ENCODE measurements at regions not wholly inside any gene's neighbourhood (a gene's known extent, or its start where the extent isn't known, plus 50 kb on each side); places are given as distances from the start of the nearest gene placed in this dataset.

DNA sequence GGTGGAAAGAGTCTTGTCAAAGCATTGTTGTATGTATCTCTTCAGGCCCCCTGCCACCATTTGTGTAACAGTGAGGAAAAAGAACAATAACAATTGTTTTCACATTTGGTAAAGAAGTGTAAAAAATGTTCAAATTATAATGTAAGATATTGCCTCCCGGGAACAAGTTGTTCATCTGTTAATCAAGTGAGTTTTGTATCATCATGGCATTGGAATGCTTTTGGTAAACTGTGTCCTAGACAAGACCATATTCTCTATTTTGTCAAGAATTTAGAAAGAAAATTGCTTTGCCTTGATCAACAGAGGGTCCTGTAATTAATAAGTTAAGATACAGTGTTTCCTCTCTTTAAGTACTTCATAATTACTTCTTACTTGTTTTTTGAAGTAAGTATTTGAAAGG lies 692.0 kb upstream of the NR5A2 start:
- H3K79me2 ChIP-seq (ENCODE audit: control insufficient read depth, insufficient read depth, low read length, poor library complexity), result no peaks in the 10 kb centered on the region
- H2AFZ ChIP-seq (ENCODE audit: insufficient read depth, low read length, poor library complexity), result no peak overlapping the region
- no peak overlapping the region for H2AK5ac ChIP-seq (ENCODE audit: low read length)
- H3K27me3 ChIP-seq (ENCODE audit: insufficient read depth, low read length), result no peaks in the 10 kb centered on the region
- H3K4me1 ChIP-seq (ENCODE audit: control insufficient read depth in 1 of 2, insufficient read depth in 2 of 2, low read length in 2 of 2), result no peaks in the 10 kb centered on the region
- no peak overlapping the region for H3K14ac ChIP-seq (ENCODE audit: low read length)
- H3K4me2 ChIP-seq (ENCODE audit: low read length), result no peak overlapping the region
- H3K79me1 ChIP-seq (ENCODE audit: low read length), result no peaks in the 10 kb centered on the region
- WGBS (ENCODE audit: extremely low coverage, insufficient coverage, insufficient read length), result no CpG with 5 or more reads among the region's 1 CpG
- H3K18ac ChIP-seq (ENCODE audit: low read length), result no peak overlapping the region
- no peak overlapping the region for H3K4ac ChIP-seq (ENCODE audit: low read depth, low read length)
- no peak overlapping the region for H2BK120ac ChIP-seq (ENCODE audit: insufficient read depth, low read length, poor library complexity)
- H3K27ac ChIP-seq (ENCODE audit: low read depth, low read length), result no peak overlapping the region
- H2BK12ac ChIP-seq (ENCODE audit: low read length), result no peak overlapping the region
- H3K23ac ChIP-seq (ENCODE audit: low read length), result no peak overlapping the region
- no peak overlapping the region for H2BK5ac ChIP-seq (ENCODE audit: low read depth, low read length, poor library complexity)
- H3K4me3 ChIP-seq (ENCODE audit: low read depth, low read length), result no peak overlapping the region
- H4K91ac ChIP-seq (ENCODE audit: low read depth, low read length), result no peak overlapping the region
- no peak overlapping the region for H4K8ac ChIP-seq (ENCODE audit: low read depth, low read length)
- peak in 1 of 2 donors; percentile 14 for DNase-seq
- no peak overlapping the region for H4K12ac ChIP-seq (ENCODE audit: low read depth, low read length)
- no peaks in the 10 kb centered on the region for H3K36me3 ChIP-seq (ENCODE audit: control insufficient read depth in 1 of 2, insufficient read depth in 2 of 2, low read length in 2 of 2)
- peaks cover 2% of the 10 kb centered on the region for H3K9me3 ChIP-seq (ENCODE audit: insufficient read depth, low read depth, low read length)
- H3K9ac ChIP-seq (ENCODE audit: low read length), result no peak overlapping the region

DNA sequence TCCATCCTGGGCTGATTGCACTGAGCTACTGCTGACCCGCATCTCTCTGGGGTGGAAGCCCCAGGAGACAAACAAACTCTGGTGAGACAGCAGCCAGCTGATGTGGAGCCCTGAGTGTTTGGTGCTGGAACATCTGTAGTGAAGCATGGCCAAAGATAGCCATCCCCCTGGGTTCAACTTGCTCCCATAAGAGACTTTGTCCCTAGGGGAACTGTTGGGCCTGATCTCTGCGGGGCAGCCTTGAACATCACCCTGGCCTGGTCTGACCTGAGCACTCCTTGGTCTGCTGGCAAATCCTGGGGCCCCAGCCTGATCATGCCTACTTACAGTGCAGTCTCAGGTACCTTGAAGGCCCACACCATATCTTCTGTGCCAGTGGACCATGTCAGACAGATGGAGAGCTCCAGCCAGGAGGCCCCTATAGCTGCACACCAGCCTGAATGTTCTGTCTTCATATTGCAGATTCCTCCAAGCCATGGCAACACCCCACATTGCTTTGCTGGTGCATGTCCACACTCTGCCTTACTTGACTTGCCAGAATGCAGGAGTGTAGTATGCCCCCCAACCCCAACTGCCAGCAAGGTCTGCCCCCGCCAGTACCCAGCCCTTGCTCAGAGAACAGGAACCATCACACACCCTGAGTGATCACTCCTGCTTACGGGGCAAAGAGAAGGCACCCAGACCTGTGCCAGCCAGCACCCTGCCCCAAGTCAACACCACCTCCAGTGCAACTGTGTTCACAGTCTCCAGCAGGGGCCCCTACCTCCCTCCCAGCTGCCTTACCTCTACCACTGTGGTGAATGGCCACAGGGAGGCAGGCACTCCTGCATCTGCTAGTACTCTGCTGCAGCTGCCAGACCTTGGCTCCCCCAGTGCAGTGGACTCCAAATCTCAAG lies 690.5 kb upstream of the NR5A2 start:
- H3K23ac ChIP-seq (ENCODE audit: low read length), result no peak overlapping the region
- no peak overlapping the region for H2BK120ac ChIP-seq (ENCODE audit: insufficient read depth, low read length, poor library complexity)
- no peak overlapping the region for H3K4me3 ChIP-seq (ENCODE audit: low read depth, low read length)
- no peak overlapping the region for H4K12ac ChIP-seq (ENCODE audit: low read depth, low read length)
- no peak overlapping the region for H3K27ac ChIP-seq (ENCODE audit: low read depth, low read length)
- H3K79me1 ChIP-seq (ENCODE audit: low read length), result no peaks in the 10 kb centered on the region
- H3K18ac ChIP-seq (ENCODE audit: low read length), result no peak overlapping the region
- no peak for DNase-seq
- no peaks in the 10 kb centered on the region for H3K36me3 ChIP-seq (ENCODE audit: control insufficient read depth in 1 of 2, insufficient read depth in 2 of 2, low read length in 2 of 2)
- H2BK12ac ChIP-seq (ENCODE audit: low read length), result no peak overlapping the region
- H2AK5ac ChIP-seq (ENCODE audit: low read length), result no peak overlapping the region
- no peak overlapping the region for H3K9ac ChIP-seq (ENCODE audit: low read length)
- H2BK5ac ChIP-seq (ENCODE audit: low read depth, low read length, poor library complexity), result no peak overlapping the region
- no peak overlapping the region for H4K8ac ChIP-seq (ENCODE audit: low read depth, low read length)
- no CpG with 5 or more reads among the region's 4 CpGs for WGBS (ENCODE audit: extremely low coverage, insufficient coverage, insufficient read length)
- H3K4me1 ChIP-seq (ENCODE audit: control insufficient read depth in 1 of 2, insufficient read depth in 2 of 2, low read length in 2 of 2), result no peaks in the 10 kb centered on the region
- no peak overlapping the region for H3K4me2 ChIP-seq (ENCODE audit: low read length)
- H3K79me2 ChIP-seq (ENCODE audit: control insufficient read depth, insufficient read depth, low read length, poor library complexity), result no peaks in the 10 kb centered on the region
- H3K9me3 ChIP-seq (ENCODE audit: insufficient read depth, low read depth, low read length), result peaks cover 2% of the 10 kb centered on the region
- H4K91ac ChIP-seq (ENCODE audit: low read depth, low read length), result no peak overlapping the region
- H2AFZ ChIP-seq (ENCODE audit: insufficient read depth, low read length, poor library complexity), result no peak overlapping the region
- H3K14ac ChIP-seq (ENCODE audit: low read length), result no peak overlapping the region
- H3K4ac ChIP-seq (ENCODE audit: low read depth, low read length), result no peak overlapping the region
- no peaks in the 10 kb centered on the region for H3K27me3 ChIP-seq (ENCODE audit: insufficient read depth, low read length)

DNA sequence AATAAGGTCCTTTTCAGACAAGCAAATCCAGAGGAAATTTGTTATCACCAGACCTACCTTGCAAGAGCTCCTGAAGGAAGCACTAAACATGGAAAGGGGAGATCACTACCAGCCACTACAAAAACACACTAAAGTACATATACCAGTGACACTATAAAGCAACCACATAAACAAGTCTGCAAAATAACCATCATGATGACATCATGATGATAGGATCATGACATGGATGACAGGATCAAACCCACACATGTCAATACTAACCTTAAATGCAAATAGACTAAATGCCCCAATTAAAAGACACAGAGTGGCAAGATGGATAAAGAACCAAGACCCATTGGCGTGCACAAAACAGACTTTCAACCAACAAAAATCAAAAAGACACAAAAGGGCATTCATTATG lies 688.8 kb upstream of the NR5A2 start:
- no peak overlapping the region for H2BK120ac ChIP-seq (ENCODE audit: insufficient read depth, low read length, poor library complexity)
- H3K9ac ChIP-seq (ENCODE audit: low read length), result no peak overlapping the region
- H2BK5ac ChIP-seq (ENCODE audit: low read depth, low read length, poor library complexity), result no peak overlapping the region
- no peak overlapping the region for H3K4ac ChIP-seq (ENCODE audit: low read depth, low read length)
- no peak overlapping the region for H3K4me3 ChIP-seq (ENCODE audit: low read depth, low read length)
- no peak overlapping the region for H2AFZ ChIP-seq (ENCODE audit: insufficient read depth, low read length, poor library complexity)
- WGBS (ENCODE audit: extremely low coverage, insufficient coverage, insufficient read length), result no CpG with 5 or more reads among the region's 1 CpG
- no peak for DNase-seq
- H3K4me2 ChIP-seq (ENCODE audit: low read length), result no peak overlapping the region
- peaks cover 2% of the 10 kb centered on the region for H3K9me3 ChIP-seq (ENCODE audit: insufficient read depth, low read depth, low read length)
- H4K91ac ChIP-seq (ENCODE audit: low read depth, low read length), result no peak overlapping the region
- H3K79me1 ChIP-seq (ENCODE audit: low read length), result no peaks in the 10 kb centered on the region
- no peaks in the 10 kb centered on the region for H3K36me3 ChIP-seq (ENCODE audit: control insufficient read depth in 1 of 2, insufficient read depth in 2 of 2, low read length in 2 of 2)
- no peaks in the 10 kb centered on the region for H3K79me2 ChIP-seq (ENCODE audit: control insufficient read depth, insufficient read depth, low read length, poor library complexity)
- no peak overlapping the region for H3K27ac ChIP-seq (ENCODE audit: low read depth, low read length)
- H4K8ac ChIP-seq (ENCODE audit: low read depth, low read length), result no peak overlapping the region
- H4K12ac ChIP-seq (ENCODE audit: low read depth, low read length), result no peak overlapping the region
- H3K4me1 ChIP-seq (ENCODE audit: control insufficient read depth in 1 of 2, insufficient read depth in 2 of 2, low read length in 2 of 2), result no peaks in the 10 kb centered on the region
- H3K14ac ChIP-seq (ENCODE audit: low read length), result no peak overlapping the region
- no peak overlapping the region for H3K18ac ChIP-seq (ENCODE audit: low read length)
- no peak overlapping the region for H2AK5ac ChIP-seq (ENCODE audit: low read length)
- H2BK12ac ChIP-seq (ENCODE audit: low read length), result no peak overlapping the region
- no peak overlapping the region for H3K23ac ChIP-seq (ENCODE audit: low read length)
- H3K27me3 ChIP-seq (ENCODE audit: insufficient read depth, low read length), result no peaks in the 10 kb centered on the region

DNA sequence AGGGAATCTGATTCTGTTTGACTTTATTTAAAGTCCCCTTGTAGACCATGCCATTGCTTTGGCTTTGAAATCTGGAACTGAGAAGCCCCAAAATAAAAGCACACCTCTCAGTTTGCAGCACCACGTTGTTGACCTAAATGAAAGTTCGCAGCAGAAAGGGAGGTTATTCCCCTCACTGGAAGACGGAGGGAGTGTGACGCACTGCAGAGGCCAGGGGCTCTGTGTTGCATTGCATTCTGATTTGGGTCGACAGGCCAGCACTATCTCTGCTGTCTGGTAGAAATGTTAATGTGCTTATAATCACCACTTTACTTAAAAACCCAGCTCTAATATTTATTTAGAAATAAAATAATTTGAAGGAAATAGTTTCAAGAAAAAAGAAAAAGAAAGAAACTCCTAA lies 675.2 kb upstream of the NR5A2 start:
- Histone ChIP-seq H3K27me3 (ENCODE audit: insufficient read depth, low read length) (no peaks in the 10 kb centered on the region), H3K4ac (ENCODE audit: low read depth, low read length) (no peak overlapping the region), H3K4me3 (ENCODE audit: low read depth, low read length) (no peak overlapping the region), H3K79me1 (ENCODE audit: low read length) (no peaks in the 10 kb centered on the region), H4K8ac (ENCODE audit: low read depth, low read length) (no peak overlapping the region), H4K91ac (ENCODE audit: low read depth, low read length) (no peak overlapping the region), H3K9me3 (ENCODE audit: insufficient read depth, low read depth, low read length) (no peaks in the 10 kb centered on the region), H3K79me2 (ENCODE audit: control insufficient read depth, insufficient read depth, low read length, poor library complexity) (no peaks in the 10 kb centered on the region), H3K18ac (ENCODE audit: low read length) (no peak overlapping the region), H2BK12ac (ENCODE audit: low read length) (no peak overlapping the region), H3K14ac (ENCODE audit: low read length) (no peak overlapping the region), H3K36me3 (ENCODE audit: control insufficient read depth in 1 of 2, insufficient read depth in 2 of 2, low read length in 2 of 2) (no peaks in the 10 kb centered on the region), H3K9ac (ENCODE audit: low read length) (no peak overlapping the region), H3K27ac (ENCODE audit: low read depth, low read length) (no peak overlapping the region), H3K4me1 (ENCODE audit: control insufficient read depth in 1 of 2, insufficient read depth in 2 of 2, low read length in 2 of 2) (no peaks in the 10 kb centered on the region), H3K4me2 (ENCODE audit: low read length) (no peak overlapping the region), H2BK120ac (ENCODE audit: insufficient read depth, low read length, poor library complexity) (no peak overlapping the region), H2BK5ac (ENCODE audit: low read depth, low read length, poor library complexity) (no peak overlapping the region), H4K12ac (ENCODE audit: low read depth, low read length) (no peak overlapping the region), H2AFZ (ENCODE audit: insufficient read depth, low read length, poor library complexity) (no peak overlapping the region), H3K23ac (ENCODE audit: low read length) (no peak overlapping the region), H2AK5ac (ENCODE audit: low read length) (no peak overlapping the region)
- DNase-seq, result no peak
- WGBS (ENCODE audit: extremely low coverage, insufficient coverage, insufficient read length), result no CpG with 5 or more reads among the region's 5 CpGs

Measured in trophoblast cell (in vitro differentiated cells and primary cell).